A549 (cell line): ENCODE measurements at regions not wholly inside any gene's neighbourhood (a gene's known extent, or its start where the extent isn't known, plus 50 kb on each side); places are given as distances from the start of the nearest gene placed in this dataset.

Experiments
- ATAC-seq, 2 experiments: fragments of 200-7000 bp in 1 of 2; fragments of >200 bp in 1 of 2; cut with Nextera tagmentation in 1 of 2; cut with Tn5 transposase in 1 of 2; 3 replicates each; pipeline versions ENCODE4 v1.8.0 to v1.9.1; 2018 to 2020; ENCODE audit warnings: mild to moderate bottlenecking in 1 of 2, moderate library complexity in 1 of 2
- CTCF ChIA-PET: fragments of 300-600 bp; sonication (Branson Sonifier 250); formaldehyde crosslinking; extraction: SDS; loops from one replicate; lab custom pipeline; 2021; ENCODE audit warnings: antibody characterized with exemption, inconsistent platforms; lab: Yijun Ruan, JAX
- POLR2A ChIA-PET: fragments of 350-600 bp; formaldehyde crosslinking; extraction: SDS; loops from one replicate; lab custom pipeline; 2021; ENCODE audit warnings: antibody characterized with exemption, inconsistent platforms; lab: Yijun Ruan, JAX
- DNase-seq, 2 experiments: peaks; one replicate each; pipeline versions ENCODE4 v3.0.0 to v3.0.0-alpha.2; 2011 to 2016; ENCODE audit warnings: low read depth in 1 of 2, low spot score in 1 of 2
- FAIRE-seq: peaks from 2 replicates; lab custom pipeline; 2011; peaks lifted over from hg19 to GRCh38; lab: Jason Lieb, UNC
- H3K27ac ChIP-seq, 2 experiments: fragments of >200 bp; sonication (Bioruptor Twin); formaldehyde crosslinking; 3 replicates each; pipeline ENCODE4 v1.5.1; 2016 to 2017
- H3K4me1 ChIP-seq: fragments of >200 bp; sonication (Bioruptor Twin); formaldehyde crosslinking; 3 replicates; pipeline ENCODE4 v1.6.1; 2016
- H3K4me2 ChIP-seq: fragments of >200 bp; sonication (Bioruptor Twin); formaldehyde crosslinking; 3 replicates; pipeline ENCODE4 v1.6.1; 2016
- H3K4me3 ChIP-seq: fragments of >200 bp; sonication (Bioruptor Twin); formaldehyde crosslinking; 3 replicates; pipeline ENCODE4 v1.5.1; 2016
- H3K9me3 ChIP-seq: fragments of >200 bp; sonication (Bioruptor Twin); formaldehyde crosslinking; 3 replicates; pipeline ENCODE4 v1.6.1; 2016
- BHLHE40 ChIP-seq: IDR thresholded peaks from 2 replicates; pipeline ENCODE4 v1.6.1; 2012; ENCODE audit warnings: low read depth, low read length, inconsistent platforms
- CBX2 ChIP-seq: fragments of 200-600 bp; sonication (generic); IDR thresholded peaks from 2 replicates; pipeline ENCODE4 v1.6.1; 2016; ENCODE audit warnings: low read depth, mild to moderate bottlenecking, borderline replicate concordance
- CHD2 ChIP-seq: fragments of 150-350 bp; IDR thresholded peaks from 2 replicates; pipeline ENCODE4 v1.6.1; 2014; ENCODE audit warnings: low read length; ENCODE audit not compliant: partially characterized antibody
- CHD4 ChIP-seq: fragments of 200-600 bp; sonication (generic); IDR thresholded peaks from 2 replicates; pipeline ENCODE4 v1.6.1; 2016; ENCODE audit warnings: antibody characterized with exemption, mild to moderate bottlenecking, borderline replicate concordance
- EHF ChIP-seq: fragments of 250-450 bp; sonication (Bioruptor Pico); IDR thresholded peaks from 2 replicates; pipeline ENCODE4 v1.5.0; 2020; ENCODE audit warnings: mild to moderate bottlenecking
- ESRRA ChIP-seq: fragments of 150-350 bp; IDR thresholded peaks from 2 replicates; pipeline ENCODE4 v1.6.1; 2014; ENCODE audit warnings: mild to moderate bottlenecking, low read length, borderline replicate concordance
- FOSB ChIP-seq: fragments of 250-450 bp; sonication (Bioruptor Pico); IDR thresholded peaks from 2 replicates; pipeline ENCODE4 v1.5.0; 2020; ENCODE audit warnings: mild to moderate bottlenecking, moderate library complexity
- FOSL2 ChIP-seq, 2 experiments: fragments of 450-650 bp in 1 of 2; fragments of >200 bp in 1 of 2; sonication (Bioruptor Twin) in 1 of 2; formaldehyde crosslinking; IDR thresholded peaks; 2 replicates each; pipeline versions ENCODE4 v1.5.0 to v1.6.1; 2016 to 2020; ENCODE audit warnings: mild to moderate bottlenecking in 1 of 2, moderate library complexity in 1 of 2
- GATA3 ChIP-seq: IDR thresholded peaks from 2 replicates; pipeline ENCODE4 v1.6.1; 2012; ENCODE audit warnings: borderline replicate concordance
- HDAC2 ChIP-seq: fragments of 200-600 bp; sonication (generic); IDR thresholded peaks from 2 replicates; pipeline ENCODE4 v1.6.1; 2016
- HEYL ChIP-seq: fragments of 250-450 bp; sonication (Bioruptor Pico); IDR thresholded peaks from 2 replicates; pipeline ENCODE4 v1.8.0; 2021; ENCODE audit warnings: mild to moderate bottlenecking, moderate library complexity
- HOXA7 ChIP-seq: fragments of 250-450 bp; sonication (Bioruptor Pico); IDR thresholded peaks from 2 replicates; pipeline ENCODE4 v1.5.0; 2020; ENCODE audit warnings: mild to moderate bottlenecking, moderate library complexity
- HOXB5 ChIP-seq: fragments of 250-450 bp; sonication (Bioruptor Pico); IDR thresholded peaks from 2 replicates; pipeline ENCODE4 v1.5.0; 2020; ENCODE audit warnings: mild to moderate bottlenecking, moderate library complexity
- JUNB ChIP-seq: fragments of >200 bp; sonication (Bioruptor Twin); formaldehyde crosslinking; IDR thresholded peaks from 2 replicates; pipeline ENCODE4 v1.6.1; 2016
- KDM1A ChIP-seq: fragments of 200-600 bp; sonication (generic); IDR thresholded peaks from 2 replicates; pipeline ENCODE4 v1.6.1; 2016; ENCODE audit warnings: low read depth, mild to moderate bottlenecking
- MAFK ChIP-seq: fragments of 450-650 bp; IDR thresholded peaks from 2 replicates; pipeline ENCODE4 v1.6.1; 2014; ENCODE audit not compliant: partially characterized antibody
- NFE2L2 ChIP-seq: fragments of 150-350 bp; conservative IDR thresholded peaks from 2 replicates; pipeline ENCODE4 v1.6.1; 2014; ENCODE audit warnings: low read length
- PHF8 ChIP-seq: fragments of 200-600 bp; sonication (generic); IDR thresholded peaks from 2 replicates; pipeline ENCODE4 v1.6.1; 2016; ENCODE audit warnings: low read depth, mild to moderate bottlenecking, antibody characterized with exemption, moderate library complexity, borderline replicate concordance
- POLR2A ChIP-seq: IDR thresholded peaks from 2 replicates; pipeline ENCODE4 v1.6.1; 2012; ENCODE audit warnings: mild to moderate bottlenecking, low read length
- POLR2AphosphoS2 ChIP-seq: conservative IDR thresholded peaks from 2 replicates; pipeline ENCODE4 v1.6.1; 2012; ENCODE audit warnings: low read length, improper control_type of control experiment, inconsistent platforms
- RAD21 ChIP-seq, 2 experiments: fragments of >200 bp in 1 of 2; sonication (Bioruptor Twin) in 1 of 2; formaldehyde crosslinking in 1 of 2; IDR thresholded peaks in 1 of 2; conservative IDR thresholded peaks in 1 of 2; 2 replicates in 1 of 2; 3 replicates in 1 of 2; pipeline ENCODE4 v1.6.1; 2012 to 2018; ENCODE audit warnings: inconsistent platforms in 1 of 2
- RNF2 ChIP-seq: fragments of 200-600 bp; sonication (generic); IDR thresholded peaks from 2 replicates; pipeline ENCODE4 v1.6.1; 2016; ENCODE audit warnings: low read depth, mild to moderate bottlenecking, antibody characterized with exemption, moderate library complexity, borderline replicate concordance
- ZC3H11A ChIP-seq: fragments of 450-650 bp; IDR thresholded peaks from 2 replicates; pipeline ENCODE4 v1.6.1; 2014; ENCODE audit warnings: antibody characterized with exemption, mild to moderate bottlenecking
- ZNF302 ChIP-seq: fragments of 250-450 bp; sonication (Bioruptor Pico); IDR thresholded peaks from 2 replicates; pipeline ENCODE4 v1.9.0; 2021; ENCODE audit warnings: inconsistent platforms, mild to moderate bottlenecking, moderate library complexity
- WGBS: methylation state at CpG from one replicate; pipeline ENCODE4 v1.1.6; 2017; ENCODE audit errors: missing lambda C conversion rate; 5-methylcytosine and 5-hydroxymethylcytosine counted together
- TF ChIP-seq, protein P1 (sequence below): fragments of >200 bp; sonication (Bioruptor Twin); formaldehyde crosslinking; IDR thresholded peaks from 3 replicates; pipeline ENCODE4 v1.5.1; 2016
- TF ChIP-seq, protein P2 (sequence below): fragments of 150-350 bp; IDR thresholded peaks from 2 replicates; pipeline ENCODE4 v1.6.1; 2014; ENCODE audit warnings: low read depth, mild to moderate bottlenecking, low read length
- TF ChIP-seq, protein P3 (sequence below): IDR thresholded peaks from 2 replicates; pipeline ENCODE4 v1.6.1; 2012
- TF ChIP-seq, protein P4 (sequence below): fragments of 450-650 bp; IDR thresholded peaks from 2 replicates; pipeline ENCODE4 v1.6.1; 2014; ENCODE audit warnings: antibody characterized with exemption
- TF ChIP-seq, protein P5 (sequence below): IDR thresholded peaks from 2 replicates; pipeline ENCODE4 v1.6.1; 2012; ENCODE audit warnings: low read depth, borderline replicate concordance
- TF ChIP-seq, protein P6 (sequence below): fragments of 200-600 bp; sonication (generic); IDR thresholded peaks from 2 replicates; pipeline ENCODE4 v1.6.1; 2016; ENCODE audit warnings: antibody characterized with exemption, mild to moderate bottlenecking, moderate library complexity

DNA sequence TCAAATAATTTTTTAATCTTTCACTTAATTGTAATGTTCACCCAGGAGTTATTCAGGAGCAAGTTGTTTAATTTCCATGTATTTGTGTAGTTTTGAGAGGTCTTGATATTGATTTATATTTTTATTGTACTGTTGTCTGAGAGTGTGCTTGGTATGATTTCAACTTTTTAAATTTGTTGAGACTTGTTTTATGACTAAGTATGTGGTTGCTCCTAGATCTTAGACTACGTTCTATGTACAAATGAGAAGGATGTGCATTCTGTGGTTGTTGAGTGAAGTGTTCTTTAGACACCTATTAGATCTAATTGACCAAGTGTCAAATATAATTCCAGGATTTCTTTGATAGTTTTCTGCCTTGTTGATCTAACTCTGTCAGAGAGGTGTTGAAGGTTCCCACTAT is 353.3 kb upstream of the GNPDA2 start (continued):
- TF ChIP-seq, protein P1, sequence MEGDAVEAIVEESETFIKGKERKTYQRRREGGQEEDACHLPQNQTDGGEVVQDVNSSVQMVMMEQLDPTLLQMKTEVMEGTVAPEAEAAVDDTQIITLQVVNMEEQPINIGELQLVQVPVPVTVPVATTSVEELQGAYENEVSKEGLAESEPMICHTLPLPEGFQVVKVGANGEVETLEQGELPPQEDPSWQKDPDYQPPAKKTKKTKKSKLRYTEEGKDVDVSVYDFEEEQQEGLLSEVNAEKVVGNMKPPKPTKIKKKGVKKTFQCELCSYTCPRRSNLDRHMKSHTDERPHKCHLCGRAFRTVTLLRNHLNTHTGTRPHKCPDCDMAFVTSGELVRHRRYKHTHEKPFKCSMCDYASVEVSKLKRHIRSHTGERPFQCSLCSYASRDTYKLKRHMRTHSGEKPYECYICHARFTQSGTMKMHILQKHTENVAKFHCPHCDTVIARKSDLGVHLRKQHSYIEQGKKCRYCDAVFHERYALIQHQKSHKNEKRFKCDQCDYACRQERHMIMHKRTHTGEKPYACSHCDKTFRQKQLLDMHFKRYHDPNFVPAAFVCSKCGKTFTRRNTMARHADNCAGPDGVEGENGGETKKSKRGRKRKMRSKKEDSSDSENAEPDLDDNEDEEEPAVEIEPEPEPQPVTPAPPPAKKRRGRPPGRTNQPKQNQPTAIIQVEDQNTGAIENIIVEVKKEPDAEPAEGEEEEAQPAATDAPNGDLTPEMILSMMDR, result no peak
- TF ChIP-seq POLR2AphosphoS2 (no peak), EHF (no peak), MAFK (no peak), FOSB (no peak), RAD21 (conservative IDR thresholded peaks at IDR 0.05 in 1 of 2, IDR thresholded peaks at IDR 0.05 in 1 of 2) (no peak), ESRRA (no peak), RNF2 (no peak)
- TF ChIP-seq, protein P2, sequence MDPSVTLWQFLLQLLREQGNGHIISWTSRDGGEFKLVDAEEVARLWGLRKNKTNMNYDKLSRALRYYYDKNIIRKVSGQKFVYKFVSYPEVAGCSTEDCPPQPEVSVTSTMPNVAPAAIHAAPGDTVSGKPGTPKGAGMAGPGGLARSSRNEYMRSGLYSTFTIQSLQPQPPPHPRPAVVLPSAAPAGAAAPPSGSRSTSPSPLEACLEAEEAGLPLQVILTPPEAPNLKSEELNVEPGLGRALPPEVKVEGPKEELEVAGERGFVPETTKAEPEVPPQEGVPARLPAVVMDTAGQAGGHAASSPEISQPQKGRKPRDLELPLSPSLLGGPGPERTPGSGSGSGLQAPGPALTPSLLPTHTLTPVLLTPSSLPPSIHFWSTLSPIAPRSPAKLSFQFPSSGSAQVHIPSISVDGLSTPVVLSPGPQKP, result no peak

DNA sequence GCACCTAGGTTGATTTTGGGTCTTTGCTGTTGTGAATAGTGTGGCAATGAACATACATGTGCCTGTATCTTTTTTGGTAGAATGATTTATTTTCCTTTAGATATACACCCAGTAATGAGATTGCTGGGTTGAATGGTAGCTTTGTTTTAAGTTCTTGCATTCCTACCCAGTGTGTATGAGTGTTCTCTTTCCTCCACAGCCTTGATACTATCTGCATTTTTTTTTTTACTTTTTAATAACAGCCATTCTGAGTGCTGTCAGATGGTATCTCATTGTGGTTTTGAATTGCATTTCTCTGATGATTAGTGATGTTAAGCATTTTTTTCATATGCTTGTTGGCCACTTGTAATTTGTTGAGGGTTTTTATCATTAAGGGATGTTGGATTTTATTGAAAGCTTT is 351.8 kb upstream of the GNPDA2 start:
- H3K4me3 ChIP-seq, result no peak overlapping the region
- ChIA-PET CTCF (no interaction called here), POLR2A (no interaction called here)
- TF ChIP-seq JUNB (no peak), HOXB5 (CRISPR knock-in tag) (no peak), CBX2 (no peak), FOSB (no peak), RNF2 (no peak), KDM1A (no peak), FOSL2 (IDR thresholded peaks at IDR 0.05) (no peak), FOSL2 (CRISPR knock-in tag; IDR thresholded peaks at IDR 0.05) (no peak), GATA3 (no peak), HOXA7 (CRISPR knock-in tag) (no peak), HEYL (CRISPR knock-in tag) (no peak), CHD2 (no peak), POLR2A (no peak), ZNF302 (CRISPR knock-in tag) (no peak), ZC3H11A (no peak), HDAC2 (no peak)
- TF ChIP-seq, protein P3, sequence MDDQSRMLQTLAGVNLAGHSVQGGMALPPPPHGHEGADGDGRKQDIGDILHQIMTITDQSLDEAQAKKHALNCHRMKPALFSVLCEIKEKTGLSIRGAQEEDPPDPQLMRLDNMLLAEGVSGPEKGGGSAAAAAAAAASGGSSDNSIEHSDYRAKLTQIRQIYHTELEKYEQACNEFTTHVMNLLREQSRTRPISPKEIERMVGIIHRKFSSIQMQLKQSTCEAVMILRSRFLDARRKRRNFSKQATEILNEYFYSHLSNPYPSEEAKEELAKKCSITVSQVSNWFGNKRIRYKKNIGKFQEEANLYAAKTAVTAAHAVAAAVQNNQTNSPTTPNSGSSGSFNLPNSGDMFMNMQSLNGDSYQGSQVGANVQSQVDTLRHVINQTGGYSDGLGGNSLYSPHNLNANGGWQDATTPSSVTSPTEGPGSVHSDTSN, result no peak
- ATAC-seq, result no peak
- no peak for FAIRE-seq
- no peaks in the 10 kb centered on the region for H3K9me3 ChIP-seq
- no peak for DNase-seq
- no peak overlapping the region for H3K27ac ChIP-seq
- no peaks in the 10 kb centered on the region for H3K4me1 ChIP-seq
- H3K4me2 ChIP-seq, result no peak overlapping the region

DNA sequence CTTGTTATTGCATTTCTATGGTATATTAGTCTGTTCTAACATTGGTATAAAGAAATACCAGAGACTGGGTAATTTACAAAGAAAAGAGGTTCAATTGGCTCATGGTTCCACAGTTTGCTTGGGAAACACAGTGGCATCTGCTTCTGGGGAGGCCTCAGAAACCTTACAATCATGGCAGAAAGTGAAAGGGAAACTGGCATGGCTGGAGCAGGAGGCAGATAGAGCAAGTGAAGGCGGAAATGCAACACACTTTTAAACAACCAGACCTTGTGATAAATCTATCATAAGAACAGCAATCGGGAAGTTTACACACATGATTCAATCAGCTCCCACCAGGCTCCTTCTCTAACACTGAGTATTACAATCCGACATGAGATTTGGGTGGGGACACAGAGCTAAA is 346.6 kb upstream of the GNPDA2 start:
- DNase-seq, result no peak
- CTCF ChIA-PET, result no interaction called here
- no peak for FAIRE-seq
- TF ChIP-seq CHD4, result no peak
- TF ChIP-seq, protein P4, sequence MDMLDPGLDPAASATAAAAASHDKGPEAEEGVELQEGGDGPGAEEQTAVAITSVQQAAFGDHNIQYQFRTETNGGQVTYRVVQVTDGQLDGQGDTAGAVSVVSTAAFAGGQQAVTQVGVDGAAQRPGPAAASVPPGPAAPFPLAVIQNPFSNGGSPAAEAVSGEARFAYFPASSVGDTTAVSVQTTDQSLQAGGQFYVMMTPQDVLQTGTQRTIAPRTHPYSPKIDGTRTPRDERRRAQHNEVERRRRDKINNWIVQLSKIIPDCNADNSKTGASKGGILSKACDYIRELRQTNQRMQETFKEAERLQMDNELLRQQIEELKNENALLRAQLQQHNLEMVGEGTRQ, result no peak
- TF ChIP-seq CHD2, result no peak
- no peak for TF ChIP-seq NFE2L2
- TF ChIP-seq PHF8, result no peak
- TF ChIP-seq, protein P5, sequence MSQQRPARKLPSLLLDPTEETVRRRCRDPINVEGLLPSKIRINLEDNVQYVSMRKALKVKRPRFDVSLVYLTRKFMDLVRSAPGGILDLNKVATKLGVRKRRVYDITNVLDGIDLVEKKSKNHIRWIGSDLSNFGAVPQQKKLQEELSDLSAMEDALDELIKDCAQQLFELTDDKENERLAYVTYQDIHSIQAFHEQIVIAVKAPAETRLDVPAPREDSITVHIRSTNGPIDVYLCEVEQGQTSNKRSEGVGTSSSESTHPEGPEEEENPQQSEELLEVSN, result no peak
- TF ChIP-seq, protein P6, sequence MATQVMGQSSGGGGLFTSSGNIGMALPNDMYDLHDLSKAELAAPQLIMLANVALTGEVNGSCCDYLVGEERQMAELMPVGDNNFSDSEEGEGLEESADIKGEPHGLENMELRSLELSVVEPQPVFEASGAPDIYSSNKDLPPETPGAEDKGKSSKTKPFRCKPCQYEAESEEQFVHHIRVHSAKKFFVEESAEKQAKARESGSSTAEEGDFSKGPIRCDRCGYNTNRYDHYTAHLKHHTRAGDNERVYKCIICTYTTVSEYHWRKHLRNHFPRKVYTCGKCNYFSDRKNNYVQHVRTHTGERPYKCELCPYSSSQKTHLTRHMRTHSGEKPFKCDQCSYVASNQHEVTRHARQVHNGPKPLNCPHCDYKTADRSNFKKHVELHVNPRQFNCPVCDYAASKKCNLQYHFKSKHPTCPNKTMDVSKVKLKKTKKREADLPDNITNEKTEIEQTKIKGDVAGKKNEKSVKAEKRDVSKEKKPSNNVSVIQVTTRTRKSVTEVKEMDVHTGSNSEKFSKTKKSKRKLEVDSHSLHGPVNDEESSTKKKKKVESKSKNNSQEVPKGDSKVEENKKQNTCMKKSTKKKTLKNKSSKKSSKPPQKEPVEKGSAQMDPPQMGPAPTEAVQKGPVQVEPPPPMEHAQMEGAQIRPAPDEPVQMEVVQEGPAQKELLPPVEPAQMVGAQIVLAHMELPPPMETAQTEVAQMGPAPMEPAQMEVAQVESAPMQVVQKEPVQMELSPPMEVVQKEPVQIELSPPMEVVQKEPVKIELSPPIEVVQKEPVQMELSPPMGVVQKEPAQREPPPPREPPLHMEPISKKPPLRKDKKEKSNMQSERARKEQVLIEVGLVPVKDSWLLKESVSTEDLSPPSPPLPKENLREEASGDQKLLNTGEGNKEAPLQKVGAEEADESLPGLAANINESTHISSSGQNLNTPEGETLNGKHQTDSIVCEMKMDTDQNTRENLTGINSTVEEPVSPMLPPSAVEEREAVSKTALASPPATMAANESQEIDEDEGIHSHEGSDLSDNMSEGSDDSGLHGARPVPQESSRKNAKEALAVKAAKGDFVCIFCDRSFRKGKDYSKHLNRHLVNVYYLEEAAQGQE, result no peak
- no peak for TF ChIP-seq JUNB
- TF ChIP-seq ZC3H11A, result no peak
- TF ChIP-seq BHLHE40, result no peak

More for the DNA sequence above, 346.6 kb upstream of the GNPDA2 start:
- ATAC-seq, result no peak
- POLR2A ChIA-PET, result no interaction called here
- Histone ChIP-seq H3K4me3 (no peak overlapping the region), H3K9me3 (no peaks in the 10 kb centered on the region), H3K4me2 (no peak overlapping the region), H3K4me1 (no peaks in the 10 kb centered on the region), H3K27ac (no peak overlapping the region)
- WGBS, result 1% methylated on average over 3 of the region's 3 CpGs
